HCT116 (cell line): ENCODE measurements at regions not wholly inside any gene's neighbourhood (a gene's known extent, or its start where the extent isn't known, plus 50 kb on each side); places are given as distances from the start of the nearest gene placed in this dataset.
"Not testable (repeated sequence)": the region's sequence is repeated elsewhere in the genome, so short reads cannot be mapped to it uniquely, and the experiment has no call there.

ENCODE experiments used
- CBX3 ChIP-seq: IDR thresholded peaks from 2 replicates; pipeline ENCODE4 v1.6.1; 2012; ENCODE audit warnings: low read depth
- CTCF ChIP-seq, 3 experiments: fragments of 200-600 bp in 1 of 3; sonication (generic) in 1 of 3; IDR thresholded peaks in 2 of 3; conservative IDR thresholded peaks in 1 of 3; 2 replicates each; pipeline ENCODE4 v1.5.1; 2012 to 2017; ENCODE audit warnings: low read depth in 2 of 3, low read length in 2 of 3, antibody characterized with exemption in 1 of 3, borderline replicate concordance in 1 of 3, control low read depth in 1 of 3, mild to moderate bottlenecking in 1 of 3, mixed read lengths in 1 of 3, mixed run types in 1 of 3, moderate library complexity in 1 of 3; ENCODE audit not compliant: insufficient read depth in 1 of 3
- EZH2 ChIP-seq: fragments of 200-600 bp; sonication (generic); IDR thresholded peaks from 2 replicates; pipeline ENCODE4 v1.6.1; 2017; ENCODE audit warnings: antibody characterized with exemption, mixed run types
- EZH2phosphoT487 ChIP-seq: fragments of 200-600 bp; IDR thresholded peaks from 2 replicates; pipeline ENCODE4 v1.6.1; 2018; ENCODE audit warnings: antibody characterized with exemption, borderline replicate concordance
- POLR2A ChIP-seq: IDR thresholded peaks from 2 replicates; pipeline ENCODE4 v1.7.0; 2011; ENCODE audit warnings: borderline replicate concordance; ENCODE audit not compliant: insufficient read depth, insufficient read length; ENCODE audit errors: extremely low read depth
- REST ChIP-seq: IDR thresholded peaks from 2 replicates; pipeline ENCODE4 v1.6.1; 2012; ENCODE audit warnings: low read depth
- SP1 ChIP-seq: IDR thresholded peaks from 2 replicates; pipeline ENCODE4 v1.6.1; 2012; ENCODE audit warnings: low read depth
- TCF7L2 ChIP-seq: IDR thresholded peaks from 2 replicates; pipeline ENCODE4 v1.7.0; 2011; ENCODE audit warnings: borderline replicate concordance, inconsistent platforms; ENCODE audit not compliant: insufficient read depth, insufficient read length; ENCODE audit errors: extremely low read depth
- ZBTB33 ChIP-seq: IDR thresholded peaks from 2 replicates; pipeline ENCODE4 v1.6.1; 2011; ENCODE audit warnings: mild to moderate bottlenecking, low read length, moderate library complexity; ENCODE audit not compliant: insufficient replicate concordance; ENCODE audit errors: extremely low read depth
- ZFX ChIP-seq: fragments of 450-650 bp; IDR thresholded peaks from 2 replicates; pipeline ENCODE4 v1.6.1; 2017
- ZNF274 ChIP-seq: fragments of 200-500 bp; sonication (Bioruptor generic); IDR thresholded peaks from 2 replicates; pipeline ENCODE4 v1.6.1; 2014; ENCODE audit warnings: mild to moderate bottlenecking, low read depth, low read length, inconsistent platforms

DNA sequence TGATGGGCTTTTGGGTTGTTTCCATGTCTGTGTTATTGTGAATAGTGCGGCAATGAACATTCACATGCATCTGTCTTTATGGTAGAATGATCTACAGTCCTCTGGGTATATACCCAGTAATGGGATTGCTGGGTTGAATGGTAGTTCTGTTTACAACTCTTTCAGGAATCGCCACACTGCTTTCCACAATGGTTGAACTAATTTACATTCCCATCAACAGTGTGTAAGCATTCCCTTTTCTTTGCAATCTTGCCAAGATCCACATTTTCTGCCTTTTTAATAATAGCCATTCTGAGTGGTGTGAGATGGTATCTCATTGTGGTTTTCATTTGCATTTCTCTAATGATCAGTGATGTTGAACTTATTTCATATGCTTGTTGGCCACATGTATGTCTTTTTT is 756.5 kb downstream of the DIAPH3 start:
- TF ChIP-seq POLR2A; EZH2; CTCF (IDR thresholded peaks at IDR 0.05 in 2 of 3, conservative IDR thresholded peaks at IDR 0.05 in 1 of 3; ENCODE audit: borderline replicate concordance in 1 of 3, insufficient read depth in 1 of 3, low read depth in 2 of 3, low read length in 2 of 3); EZH2phosphoT487; REST; SP1; ZFX; TCF7L2; ZNF274; CBX3; ZBTB33: not testable (repeated sequence)
